Spinal cord (tissue), 9 donors: ENCODE measurements at regions not wholly inside any gene's neighbourhood (a gene's known extent, or its start where the extent isn't known, plus 50 kb on each side); places are given as distances from the start of the nearest gene placed in this dataset.

Source experiments
- DNase-seq, 6 donors: peaks; one replicate each; pipeline versions ENCODE4 v3.0.0 to v3.0.0-alpha.2; 2013 to 2015; ENCODE audit warnings: low spot score in 6 of 6, low read depth in 4 of 6
- H3K27ac ChIP-seq: one replicate; pipeline ENCODE4 v1.5.1; 2013; ENCODE audit warnings: low read depth, low read length, control low read depth
- H3K27me3 ChIP-seq: one replicate; pipeline ENCODE4 v1.6.1; 2013; ENCODE audit warnings: low read length; ENCODE audit not compliant: control insufficient read depth, insufficient read depth
- H3K36me3 ChIP-seq: one replicate; pipeline ENCODE4 v1.6.1; 2013; ENCODE audit warnings: low read length; ENCODE audit not compliant: control insufficient read depth, insufficient read depth
- H3K4me1 ChIP-seq: one replicate; pipeline ENCODE4 v1.6.1; 2013; ENCODE audit warnings: low read length; ENCODE audit not compliant: control insufficient read depth, insufficient read depth
- H3K4me3 ChIP-seq: one replicate; pipeline ENCODE4 v1.5.1; 2013; ENCODE audit warnings: low read depth, low read length, control low read depth
- H3K9me3 ChIP-seq: one replicate; pipeline ENCODE4 v1.6.1; 2013; ENCODE audit warnings: low read length; ENCODE audit not compliant: control insufficient read depth, insufficient read depth
- WGBS: methylation state at CpG from one replicate; pipeline ENCODE4 v1.1.5; 2013; ENCODE audit warnings: missing lambda C conversion rate; ENCODE audit not compliant: insufficient coverage; 5-methylcytosine and 5-hydroxymethylcytosine counted together
- donor health status: healthy.

DNA sequence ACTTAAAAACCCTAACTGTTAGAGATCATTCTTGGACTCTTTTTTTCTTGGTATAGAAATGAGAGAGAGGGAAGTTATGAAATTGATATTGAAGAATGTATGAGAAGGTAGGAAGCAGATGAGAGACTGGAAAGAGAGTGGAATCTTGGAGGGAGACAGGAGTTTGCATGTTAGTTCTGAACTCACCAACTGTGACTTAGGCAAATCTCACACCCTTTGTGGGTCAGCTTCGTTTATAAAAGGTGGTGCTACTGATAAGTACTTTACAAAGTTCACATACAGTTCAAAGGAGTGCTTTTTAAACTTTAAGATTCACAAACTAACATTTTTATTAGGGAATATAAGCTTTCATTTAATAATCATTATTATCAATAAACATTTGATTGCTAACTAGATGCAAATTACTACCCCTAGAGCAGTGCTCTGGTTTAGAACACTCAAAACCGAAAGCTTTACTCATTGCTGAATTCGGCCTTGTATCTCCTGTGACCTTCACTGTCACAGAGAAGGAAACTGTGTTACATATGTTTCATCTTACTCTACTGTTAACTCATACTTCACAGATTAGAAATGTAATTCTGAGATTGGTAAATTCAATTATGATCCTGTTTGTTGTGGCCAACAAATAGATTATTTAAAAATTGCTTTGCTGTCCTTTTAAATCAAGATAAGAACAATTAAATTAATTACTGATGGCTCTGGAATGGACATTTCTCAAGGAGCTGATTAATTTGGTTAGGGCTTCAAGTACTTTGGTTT is 143.2 kb downstream of the RMI1 start:
- DNase-seq = no peak
- Histone ChIP-seq H3K9me3 (no peaks in the 10 kb centered on the region), H3K27me3 (no peaks in the 10 kb centered on the region), H3K36me3 (no peaks in the 10 kb centered on the region), H3K27ac (no peak overlapping the region), H3K4me3 (no peak overlapping the region), H3K4me1 (peaks cover 2% of the 10 kb centered on the region)
- WGBS = no CpG with 5 or more reads among the region's 3 CpGs

DNA sequence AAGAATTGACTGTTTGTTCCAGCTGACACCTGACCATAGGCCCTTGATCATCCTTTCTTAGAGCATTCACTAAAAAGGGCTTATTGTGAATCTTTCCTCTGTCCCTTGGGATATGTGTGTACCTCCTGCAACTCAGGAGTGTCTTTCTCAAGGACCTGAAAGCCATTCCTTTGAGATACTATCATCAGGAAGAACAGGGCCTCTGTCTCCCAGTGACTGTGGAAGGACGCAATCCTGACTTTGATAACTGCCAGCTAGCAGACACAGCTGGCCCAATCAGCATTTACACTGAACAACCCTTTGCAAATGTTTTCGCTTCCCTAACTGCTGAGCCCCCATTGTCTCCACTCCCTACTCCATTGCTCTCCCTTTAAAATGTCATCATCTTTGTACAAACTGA is 144.4 kb downstream of the RMI1 start:
- no peaks in the 10 kb centered on the region for H3K27me3 ChIP-seq
- H3K4me1 ChIP-seq = peaks cover 2% of the 10 kb centered on the region
- no peaks in the 10 kb centered on the region for H3K36me3 ChIP-seq
- no peak overlapping the region for H3K4me3 ChIP-seq
- 69% methylated on average over 2 of the region's 2 CpGs for WGBS
- no peaks in the 10 kb centered on the region for H3K9me3 ChIP-seq
- no peak for DNase-seq
- H3K27ac ChIP-seq = no peak overlapping the region

DNA sequence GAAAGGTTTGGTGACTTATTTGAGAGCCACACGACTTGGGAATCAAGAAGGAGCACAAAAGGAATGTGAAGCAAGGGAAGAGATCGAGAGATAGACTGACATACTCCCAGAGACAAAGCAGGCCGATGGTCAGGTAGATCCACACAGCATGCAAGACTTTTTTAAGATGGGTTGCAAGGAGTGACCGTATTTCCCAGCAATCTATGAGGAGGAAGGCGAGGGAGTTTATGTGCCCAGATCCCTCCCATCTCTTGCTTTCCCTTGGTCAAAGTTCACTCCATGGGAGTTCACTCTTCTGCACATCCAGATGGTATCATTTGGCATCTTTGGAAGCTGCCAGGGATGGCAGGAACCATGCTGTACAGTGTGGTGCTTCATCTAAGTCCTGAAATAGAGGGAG is 148.9 kb downstream of the RMI1 start:
- H3K4me1 ChIP-seq = no peaks in the 10 kb centered on the region
- no peak overlapping the region for H3K27ac ChIP-seq
- H3K36me3 ChIP-seq = no peaks in the 10 kb centered on the region
- H3K9me3 ChIP-seq = no peaks in the 10 kb centered on the region
- H3K4me3 ChIP-seq = no peak overlapping the region
- no peaks in the 10 kb centered on the region for H3K27me3 ChIP-seq
- no peak for DNase-seq
- 63% methylated on average over 2 of the region's 5 CpGs for WGBS

DNA sequence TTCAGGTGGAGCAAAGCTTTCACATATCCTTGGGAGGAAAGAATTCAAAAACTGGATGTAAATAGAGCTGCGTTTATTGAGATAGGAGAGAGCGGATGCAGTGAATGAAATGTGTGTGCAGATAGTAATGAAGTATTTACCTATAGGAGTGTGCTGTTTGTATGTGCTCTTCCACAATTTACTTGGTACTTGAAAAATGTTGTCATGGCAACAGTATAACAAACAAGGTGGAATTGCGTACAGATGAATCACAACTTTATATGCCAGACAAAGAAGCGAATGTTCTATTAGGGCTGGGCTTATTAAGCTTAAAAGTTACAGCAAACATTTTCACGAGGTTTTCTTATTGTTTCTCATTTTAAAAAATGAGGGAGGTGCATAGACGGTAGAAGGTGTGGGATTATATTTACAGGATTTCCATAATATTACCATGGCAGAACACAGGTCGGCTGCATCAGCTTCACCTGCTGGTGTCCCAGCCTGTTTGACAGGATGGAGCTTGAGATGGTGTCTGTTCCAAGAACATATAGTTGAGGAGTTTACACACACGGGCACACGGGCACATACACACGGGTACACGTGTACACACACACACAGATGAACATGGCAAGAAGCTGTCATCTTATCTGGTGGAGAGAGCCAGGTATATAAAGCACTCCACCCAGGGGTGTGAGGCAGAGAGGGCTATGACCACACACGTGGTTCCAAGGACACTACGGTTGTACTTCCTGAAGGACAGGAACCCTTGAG is 155.7 kb downstream of the RMI1 start:
- Histone ChIP-seq H3K27me3 (peaks cover 9% of the 10 kb centered on the region), H3K4me3 (no peak overlapping the region), H3K4me1 (peaks cover 10% of the 10 kb centered on the region), H3K27ac (no peak overlapping the region), H3K36me3 (no peaks in the 10 kb centered on the region), H3K9me3 (no peaks in the 10 kb centered on the region)
- peak in 1 of 6 donors; percentile 46 for DNase-seq
- WGBS = 88% methylated on average over 3 of the region's 13 CpGs

DNA sequence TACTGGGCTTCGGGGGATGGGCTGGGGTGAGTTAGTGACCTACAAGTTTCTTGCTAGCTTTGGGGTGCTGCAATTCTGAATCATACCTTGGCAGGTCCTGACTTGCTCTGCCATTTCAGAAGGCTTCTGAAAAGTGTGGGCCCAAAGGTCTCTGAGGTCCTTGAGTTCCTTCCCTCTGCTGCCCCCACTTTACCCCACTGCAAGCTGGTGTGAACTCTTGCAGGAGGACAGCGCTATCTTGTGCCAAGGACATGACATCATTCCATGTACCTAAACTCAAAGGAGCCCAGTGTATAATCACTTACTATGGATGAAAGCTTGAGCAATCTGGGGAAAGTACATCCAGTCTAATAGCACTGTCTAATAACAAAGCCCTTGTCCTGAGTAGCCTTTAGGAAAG is 157.4 kb downstream of the RMI1 start:
- H3K4me1 ChIP-seq = peaks cover 10% of the 10 kb centered on the region
- peaks cover 19% of the 10 kb centered on the region for H3K27me3 ChIP-seq
- no peaks in the 10 kb centered on the region for H3K36me3 ChIP-seq
- no peak overlapping the region for H3K27ac ChIP-seq
- WGBS = no CpG with 5 or more reads among the region's 2 CpGs
- H3K4me3 ChIP-seq = no peak overlapping the region
- peak in 1 of 6 donors; percentile 19 for DNase-seq
- H3K9me3 ChIP-seq = no peaks in the 10 kb centered on the region

DNA sequence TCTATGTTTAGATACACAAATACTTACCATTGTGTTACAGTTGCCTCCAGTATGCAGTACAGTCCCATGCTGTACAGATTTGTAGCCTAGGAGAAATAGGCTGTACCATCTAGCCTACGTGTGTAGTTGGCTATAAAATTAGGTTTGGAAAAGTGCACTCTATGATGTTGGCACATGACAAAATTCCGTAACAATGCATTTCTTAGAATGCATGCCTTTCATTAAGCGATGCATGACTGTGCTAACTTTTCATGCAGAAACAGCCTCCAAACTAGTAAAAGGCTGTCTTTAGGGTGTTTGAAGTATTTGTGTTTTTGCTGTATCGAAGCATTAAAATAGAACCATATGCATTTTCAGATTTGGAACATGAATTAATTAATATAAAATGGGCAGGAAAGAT is 157.9 kb downstream of the RMI1 start:
- no peak overlapping the region for H3K27ac ChIP-seq
- DNase-seq = no peak
- H3K4me3 ChIP-seq = no peak overlapping the region
- peaks cover 10% of the 10 kb centered on the region for H3K4me1 ChIP-seq
- H3K36me3 ChIP-seq = no peaks in the 10 kb centered on the region
- 80% methylated on average over 2 of the region's 4 CpGs for WGBS
- peaks cover 23% of the 10 kb centered on the region for H3K27me3 ChIP-seq
- H3K9me3 ChIP-seq = no peaks in the 10 kb centered on the region

DNA sequence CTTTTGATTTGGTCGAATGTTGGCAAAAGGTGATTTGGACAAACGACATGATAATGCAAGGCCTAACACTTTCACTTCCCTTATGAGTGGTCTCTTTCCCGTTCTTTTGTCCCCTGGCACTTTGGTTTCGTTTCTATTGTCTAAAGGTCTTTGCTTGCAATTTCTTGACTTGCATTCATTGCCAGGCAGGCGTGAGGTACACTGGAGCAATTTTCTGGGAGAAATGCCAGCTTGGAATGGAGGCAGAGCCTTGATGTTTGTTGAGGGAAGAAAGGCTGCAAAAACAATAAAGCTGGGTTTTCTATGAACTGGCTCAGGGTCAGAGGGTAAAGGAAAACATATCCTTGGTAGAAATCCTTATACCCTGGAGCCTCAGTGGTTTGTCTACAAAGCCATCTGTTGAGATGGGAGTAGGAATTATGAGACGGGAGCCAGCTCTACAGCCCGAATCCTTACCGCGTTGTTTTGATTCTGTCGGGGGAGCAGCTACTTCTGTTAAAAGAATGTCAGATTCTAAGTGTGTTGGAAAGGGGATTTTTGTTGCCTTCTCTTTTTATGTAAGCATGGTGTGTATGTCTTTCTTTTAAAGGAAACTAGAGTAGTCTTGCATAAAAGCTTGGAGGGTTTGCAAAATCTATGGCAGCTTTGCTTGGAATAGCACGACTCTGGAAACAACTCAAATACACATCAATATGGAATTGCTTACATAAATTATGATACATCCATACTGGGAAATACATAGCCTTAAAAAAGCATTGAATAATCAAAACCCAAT is 158.9 kb downstream of the RMI1 start:
- H3K27ac ChIP-seq = peak overlapping the region; percentile 5
- peaks cover 10% of the 10 kb centered on the region for H3K4me1 ChIP-seq
- no peaks in the 10 kb centered on the region for H3K9me3 ChIP-seq
- 19% methylated on average over 10 of the region's 11 CpGs for WGBS
- H3K4me3 ChIP-seq = no peak overlapping the region
- peaks cover 23% of the 10 kb centered on the region for H3K27me3 ChIP-seq
- peak in 5 of 6 donors; percentile 54 to 94 (median 69) for DNase-seq
- no peaks in the 10 kb centered on the region for H3K36me3 ChIP-seq

DNA sequence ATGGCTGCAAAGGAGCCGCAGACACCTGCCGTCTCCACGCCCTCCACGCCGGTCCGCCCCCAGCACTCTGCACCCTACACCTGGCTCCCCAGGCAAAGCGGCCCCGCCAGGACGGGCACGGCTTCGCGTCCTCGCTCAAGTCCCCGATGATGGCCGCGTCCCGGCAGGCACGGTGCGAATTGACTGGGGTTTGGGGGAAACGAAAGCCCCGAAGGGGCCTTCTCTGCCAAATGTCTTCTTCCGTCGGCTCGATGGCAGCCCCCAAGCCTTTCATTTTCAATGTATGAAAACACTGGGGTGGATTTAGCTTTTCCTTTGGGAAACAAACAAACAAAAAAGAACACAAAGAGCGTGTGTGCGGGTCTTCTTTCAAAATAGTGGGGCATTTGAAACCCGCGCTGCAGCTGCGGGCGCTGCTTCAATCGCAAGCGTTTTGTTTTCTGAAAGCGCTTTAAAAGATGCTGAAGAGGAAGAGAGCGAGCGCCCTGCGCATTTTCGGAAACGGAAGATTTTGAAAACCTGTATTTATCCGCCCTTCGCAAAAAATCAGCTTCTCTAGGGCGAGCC is 160.0 kb downstream of the RMI1 start:
- H3K27me3 ChIP-seq = peaks cover 23% of the 10 kb centered on the region
- no peaks in the 10 kb centered on the region for H3K36me3 ChIP-seq
- H3K27ac ChIP-seq = no peak overlapping the region

DNA sequence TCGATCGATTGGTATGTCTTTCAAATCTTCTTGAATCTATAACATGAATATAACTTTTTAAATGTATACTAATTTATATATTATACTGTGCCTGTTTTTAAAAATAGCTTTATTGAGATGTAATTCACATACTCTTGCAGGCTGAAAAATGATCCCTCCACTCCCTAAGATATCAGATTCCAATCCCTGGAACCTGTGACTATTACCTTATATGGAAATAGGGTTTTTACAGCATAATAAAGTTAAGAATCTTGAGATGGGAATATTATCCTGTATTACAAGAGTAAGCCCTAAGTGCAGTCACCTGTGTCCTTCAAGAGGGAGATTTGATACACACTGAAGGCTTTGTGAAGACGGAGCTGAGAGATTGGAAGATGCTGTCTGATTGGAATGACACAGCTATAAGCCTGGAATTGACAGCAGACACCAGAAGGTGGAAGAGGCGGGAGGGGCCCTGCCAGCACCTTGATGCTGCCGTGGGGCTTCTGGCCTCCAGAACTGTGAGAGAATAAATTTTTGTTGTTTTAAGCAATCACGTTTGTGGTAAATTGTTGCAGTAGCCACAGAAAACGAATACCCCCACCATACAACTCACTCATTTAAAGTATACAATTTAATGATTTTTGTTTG is 161.3 kb downstream of the RMI1 start:
- peaks cover 10% of the 10 kb centered on the region for H3K4me1 ChIP-seq
- DNase-seq = no peak
- H3K27ac ChIP-seq = no peak overlapping the region
- H3K36me3 ChIP-seq = no peaks in the 10 kb centered on the region
- no peaks in the 10 kb centered on the region for H3K9me3 ChIP-seq
- WGBS = 79% methylated on average over 2 of the region's 7 CpGs
- H3K4me3 ChIP-seq = no peak overlapping the region
- peaks cover 23% of the 10 kb centered on the region for H3K27me3 ChIP-seq

More for the DNA sequence above, 160.0 kb downstream of the RMI1 start:
- peaks cover 10% of the 10 kb centered on the region for H3K4me1 ChIP-seq
- H3K4me3 ChIP-seq = peak overlapping the region; percentile 49
- H3K9me3 ChIP-seq = no peaks in the 10 kb centered on the region
- peak in 3 of 6 donors; percentile 38 to 86 (median 81) for DNase-seq
- 3% methylated on average over 36 of the region's 41 CpGs for WGBS
